Ascending aorta (tissue), 2 donors: ENCODE measurements at regions not wholly inside any gene's neighbourhood (a gene's known extent, or its start where the extent isn't known, plus 50 kb on each side); places are given as distances from the start of the nearest gene placed in this dataset.

ENCODE experiments used
- DNase-seq, 2 donors: peaks; one replicate each; pipeline ENCODE4 v3.0.0-alpha.2; 2019; ENCODE audit warnings: low spot score in 2 of 2
- H3K27ac ChIP-seq, 2 donors: fragments of 200-600 bp; sonication (generic); one replicate each; pipeline ENCODE4 v1.5.1; 2016 to 2017; ENCODE audit warnings: mild to moderate bottlenecking in 1 of 2
- H3K27me3 ChIP-seq: fragments of 200-600 bp; sonication (generic); one replicate; pipeline ENCODE4 v1.5.1; 2017
- H3K36me3 ChIP-seq, 2 donors: fragments of 200-600 bp; sonication (generic); one replicate each; pipeline ENCODE4 v1.5.1; 2016
- H3K4me1 ChIP-seq, 2 donors: fragments of 200-600 bp; sonication (generic); one replicate each; pipeline ENCODE4 v1.5.1; 2016 to 2017; ENCODE audit warnings: mild to moderate bottlenecking in 1 of 2
- H3K4me3 ChIP-seq, 2 donors: fragments of 200-600 bp; sonication (generic); one replicate each; pipeline ENCODE4 v1.5.1; 2016 to 2017; ENCODE audit warnings: mild to moderate bottlenecking in 1 of 2
- H3K9me3 ChIP-seq, 2 donors: fragments of 200-600 bp; sonication (generic); one replicate each; pipeline ENCODE4 v1.5.1; 2016
- CTCF ChIP-seq, 3 experiments: fragments of 200-600 bp in 2 of 3; fragments of 450-650 bp in 1 of 3; sonication (generic) in 2 of 3; IDR thresholded peaks; one replicate each; pipeline ENCODE4 v1.5.1; 2016 to 2019; ENCODE audit warnings: antibody characterized with exemption in 3 of 3, mild to moderate bottlenecking in 1 of 3, moderate library complexity in 1 of 3
- intact Hi-C: fragments of 100-400 bp; cut with DNase I; formaldehyde crosslinking; loops from one replicate; pipeline ENCODE4 v1.15.1; 2023

- Histone ChIP-seq H3K27me3 (no peaks in the 10 kb centered on the region), H3K27ac (no peak overlapping the region), H3K9me3 (no peaks in the 10 kb centered on the region), H3K4me1 (peaks cover 0 to 2% of the 10 kb centered on the region in 2 donors), H3K4me3 (no peak overlapping the region), H3K36me3 (no peaks in the 10 kb centered on the region)
- no peak for DNase-seq
- intact Hi-C loops, result no loop called here
- TF ChIP-seq CTCF (IDR thresholded peaks at IDR 0.05), result no peak
Observed at GRCh38 chr2:45300026-45300750, 290.9 kb upstream of the SIX2 start.

GRCh38 chr2:45299361-45299760, 290.1 kb upstream of the SIX2 start:
- TF ChIP-seq CTCF (IDR thresholded peaks at IDR 0.05), result no peak
- H3K27ac ChIP-seq, result no peak overlapping the region
- no peak for DNase-seq
- no peaks in the 10 kb centered on the region for H3K27me3 ChIP-seq
- no peaks in the 10 kb centered on the region for H3K9me3 ChIP-seq
- H3K36me3 ChIP-seq, result no peaks in the 10 kb centered on the region
- peaks cover 0 to 5% of the 10 kb centered on the region in 2 donors for H3K4me1 ChIP-seq
- intact Hi-C loops, result no loop called here
- H3K4me3 ChIP-seq, result no peak overlapping the region

- no peak for DNase-seq
- Histone ChIP-seq H3K27me3 (no peaks in the 10 kb centered on the region), H3K4me1 (peaks cover 0 to 5% of the 10 kb centered on the region in 2 donors), H3K9me3 (no peaks in the 10 kb centered on the region), H3K36me3 (no peaks in the 10 kb centered on the region), H3K27ac (no peak overlapping the region), H3K4me3 (no peak overlapping the region)
- no peak for TF ChIP-seq CTCF (IDR thresholded peaks at IDR 0.05)
- intact Hi-C loops, result no loop called here
Observed at GRCh38 chr2:45293182-45293581, 283.9 kb upstream of the SIX2 start.

GRCh38 chr2:45291296-45291701, 282.0 kb upstream of the SIX2 start:
- DNase-seq, result no peak
- TF ChIP-seq CTCF (IDR thresholded peaks at IDR 0.05), result no peak
- no peaks in the 10 kb centered on the region for H3K27me3 ChIP-seq
- intact Hi-C loops, result no loop called here
- H3K27ac ChIP-seq, result no peak overlapping the region
- no peaks in the 10 kb centered on the region for H3K36me3 ChIP-seq
- peaks cover 0 to 5% of the 10 kb centered on the region in 2 donors for H3K4me1 ChIP-seq
- H3K4me3 ChIP-seq, result no peak overlapping the region
- H3K9me3 ChIP-seq, result no peaks in the 10 kb centered on the region

GRCh38 chr2:45289997-45290709, 280.9 kb upstream of the SIX2 start:
- H3K4me3 ChIP-seq, result no peak overlapping the region
- H3K27ac ChIP-seq, result no peak overlapping the region
- H3K9me3 ChIP-seq, result no peaks in the 10 kb centered on the region
- intact Hi-C loops, result loop anchor here (5.0 to 10.0 kb wide), 2 partner anchors 118 to 275 kb away; no protein-coding TSS in a partner anchor
- no peaks in the 10 kb centered on the region for H3K27me3 ChIP-seq
- H3K4me1 ChIP-seq, result peaks cover 0 to 3% of the 10 kb centered on the region in 2 donors
- no peak for TF ChIP-seq CTCF (IDR thresholded peaks at IDR 0.05)
- DNase-seq, result no peak
- no peaks in the 10 kb centered on the region for H3K36me3 ChIP-seq
